WTC11 (cell line): ENCODE measurements at regions not wholly inside any gene's neighbourhood (a gene's known extent, or its start where the extent isn't known, plus 50 kb on each side); places are given as distances from the start of the nearest gene placed in this dataset.

Experiments
- CTCF ChIP-seq: fragments of 200-600 bp; IDR thresholded peaks from 2 replicates; pipeline ENCODE4 v1.8.0; 2022; ENCODE audit warnings: antibody characterized with exemption
- ETV6 ChIP-seq: sonication (generic); formaldehyde crosslinking; IDR thresholded peaks from 2 replicates; pipeline ENCODE4 v1.8.1; 2022; ENCODE audit warnings: mild to moderate bottlenecking, missing genetic modification reagents
- FOXP1 ChIP-seq: sonication (generic); formaldehyde crosslinking; IDR thresholded peaks from 2 replicates; pipeline ENCODE4 v1.8.0; 2022; ENCODE audit warnings: missing genetic modification reagents, mild to moderate bottlenecking, moderate library complexity, borderline replicate concordance
- HMGXB4 ChIP-seq: sonication (generic); formaldehyde crosslinking; IDR thresholded peaks from 2 replicates; pipeline ENCODE4 v1.8.1; 2023; ENCODE audit warnings: mild to moderate bottlenecking, moderate library complexity, missing genetic modification reagents
- JUN ChIP-seq: sonication (generic); formaldehyde crosslinking; IDR thresholded peaks from 2 replicates; pipeline ENCODE4 v1.8.0; 2023; ENCODE audit warnings: mild to moderate bottlenecking, missing genetic modification reagents
- MLX ChIP-seq: sonication (generic); formaldehyde crosslinking; IDR thresholded peaks from 2 replicates; pipeline ENCODE4 v1.8.1; 2023; ENCODE audit warnings: mild to moderate bottlenecking, missing genetic modification reagents, moderate library complexity
- NR2C2 ChIP-seq: sonication (generic); formaldehyde crosslinking; IDR thresholded peaks from 2 replicates; pipeline ENCODE4 v1.8.0; 2022; ENCODE audit warnings: mild to moderate bottlenecking, missing genetic modification reagents
- TCF7 ChIP-seq: sonication (generic); formaldehyde crosslinking; IDR thresholded peaks from 2 replicates; pipeline ENCODE4 v1.8.0; 2022; ENCODE audit warnings: mild to moderate bottlenecking, low read depth, missing genetic modification reagents, moderate library complexity
- TP53 ChIP-seq: sonication (generic); formaldehyde crosslinking; IDR thresholded peaks from 2 replicates; pipeline ENCODE4 v1.8.1; 2023; ENCODE audit warnings: mild to moderate bottlenecking, missing genetic modification reagents
- USF2 ChIP-seq: sonication (generic); formaldehyde crosslinking; IDR thresholded peaks from 2 replicates; pipeline ENCODE4 v1.8.1; 2023; ENCODE audit warnings: mild to moderate bottlenecking, missing genetic modification reagents, moderate library complexity
- TF ChIP-seq, protein P1 (sequence below): sonication (generic); formaldehyde crosslinking; IDR thresholded peaks from 2 replicates; pipeline ENCODE4 v1.8.0; 2023; ENCODE audit warnings: missing genetic modification reagents, mild to moderate bottlenecking, borderline replicate concordance
- TF ChIP-seq, protein P2 (sequence below): fragments of 250-450 bp; sonication (Bioruptor Pico); IDR thresholded peaks from 2 replicates; pipeline ENCODE4 v1.9.0; 2021; ENCODE audit warnings: mild to moderate bottlenecking, borderline replicate concordance

DNA sequence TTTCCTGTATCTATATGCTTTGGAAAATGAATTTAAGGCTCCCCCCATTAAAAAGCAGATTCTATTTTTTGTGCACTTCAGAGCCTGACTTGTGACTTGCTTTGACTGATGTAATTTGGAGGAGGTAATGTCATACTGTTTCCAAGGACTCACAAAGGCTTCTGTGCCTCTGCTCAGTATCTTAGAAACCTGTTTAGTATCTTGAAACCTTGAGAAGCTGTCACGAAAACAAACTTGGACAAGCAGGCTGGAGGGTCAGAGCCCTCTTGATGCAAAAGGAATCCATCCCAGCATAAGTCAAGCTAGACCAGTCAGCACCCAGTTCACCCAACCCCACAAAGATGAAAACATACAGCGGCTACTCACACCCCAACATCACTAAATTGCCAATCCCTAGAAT is 560.0 kb upstream of the PCDH7 start:
- TF ChIP-seq, protein P1, sequence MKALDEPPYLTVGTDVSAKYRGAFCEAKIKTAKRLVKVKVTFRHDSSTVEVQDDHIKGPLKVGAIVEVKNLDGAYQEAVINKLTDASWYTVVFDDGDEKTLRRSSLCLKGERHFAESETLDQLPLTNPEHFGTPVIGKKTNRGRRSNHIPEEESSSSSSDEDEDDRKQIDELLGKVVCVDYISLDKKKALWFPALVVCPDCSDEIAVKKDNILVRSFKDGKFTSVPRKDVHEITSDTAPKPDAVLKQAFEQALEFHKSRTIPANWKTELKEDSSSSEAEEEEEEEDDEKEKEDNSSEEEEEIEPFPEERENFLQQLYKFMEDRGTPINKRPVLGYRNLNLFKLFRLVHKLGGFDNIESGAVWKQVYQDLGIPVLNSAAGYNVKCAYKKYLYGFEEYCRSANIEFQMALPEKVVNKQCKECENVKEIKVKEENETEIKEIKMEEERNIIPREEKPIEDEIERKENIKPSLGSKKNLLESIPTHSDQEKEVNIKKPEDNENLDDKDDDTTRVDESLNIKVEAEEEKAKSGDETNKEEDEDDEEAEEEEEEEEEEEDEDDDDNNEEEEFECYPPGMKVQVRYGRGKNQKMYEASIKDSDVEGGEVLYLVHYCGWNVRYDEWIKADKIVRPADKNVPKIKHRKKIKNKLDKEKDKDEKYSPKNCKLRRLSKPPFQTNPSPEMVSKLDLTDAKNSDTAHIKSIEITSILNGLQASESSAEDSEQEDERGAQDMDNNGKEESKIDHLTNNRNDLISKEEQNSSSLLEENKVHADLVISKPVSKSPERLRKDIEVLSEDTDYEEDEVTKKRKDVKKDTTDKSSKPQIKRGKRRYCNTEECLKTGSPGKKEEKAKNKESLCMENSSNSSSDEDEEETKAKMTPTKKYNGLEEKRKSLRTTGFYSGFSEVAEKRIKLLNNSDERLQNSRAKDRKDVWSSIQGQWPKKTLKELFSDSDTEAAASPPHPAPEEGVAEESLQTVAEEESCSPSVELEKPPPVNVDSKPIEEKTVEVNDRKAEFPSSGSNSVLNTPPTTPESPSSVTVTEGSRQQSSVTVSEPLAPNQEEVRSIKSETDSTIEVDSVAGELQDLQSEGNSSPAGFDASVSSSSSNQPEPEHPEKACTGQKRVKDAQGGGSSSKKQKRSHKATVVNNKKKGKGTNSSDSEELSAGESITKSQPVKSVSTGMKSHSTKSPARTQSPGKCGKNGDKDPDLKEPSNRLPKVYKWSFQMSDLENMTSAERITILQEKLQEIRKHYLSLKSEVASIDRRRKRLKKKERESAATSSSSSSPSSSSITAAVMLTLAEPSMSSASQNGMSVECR (CRISPR knock-in tag), result no peak
- TF ChIP-seq CTCF (no peak), TP53 (CRISPR knock-in tag) (no peak), JUN (CRISPR knock-in tag) (no peak), ETV6 (CRISPR knock-in tag) (no peak), TCF7 (CRISPR knock-in tag) (no peak), MLX (CRISPR knock-in tag) (no peak), NR2C2 (CRISPR knock-in tag) (no peak), FOXP1 (CRISPR knock-in tag) (no peak), USF2 (CRISPR knock-in tag) (no peak), HMGXB4 (CRISPR knock-in tag) (no peak)
- TF ChIP-seq, protein P2, sequence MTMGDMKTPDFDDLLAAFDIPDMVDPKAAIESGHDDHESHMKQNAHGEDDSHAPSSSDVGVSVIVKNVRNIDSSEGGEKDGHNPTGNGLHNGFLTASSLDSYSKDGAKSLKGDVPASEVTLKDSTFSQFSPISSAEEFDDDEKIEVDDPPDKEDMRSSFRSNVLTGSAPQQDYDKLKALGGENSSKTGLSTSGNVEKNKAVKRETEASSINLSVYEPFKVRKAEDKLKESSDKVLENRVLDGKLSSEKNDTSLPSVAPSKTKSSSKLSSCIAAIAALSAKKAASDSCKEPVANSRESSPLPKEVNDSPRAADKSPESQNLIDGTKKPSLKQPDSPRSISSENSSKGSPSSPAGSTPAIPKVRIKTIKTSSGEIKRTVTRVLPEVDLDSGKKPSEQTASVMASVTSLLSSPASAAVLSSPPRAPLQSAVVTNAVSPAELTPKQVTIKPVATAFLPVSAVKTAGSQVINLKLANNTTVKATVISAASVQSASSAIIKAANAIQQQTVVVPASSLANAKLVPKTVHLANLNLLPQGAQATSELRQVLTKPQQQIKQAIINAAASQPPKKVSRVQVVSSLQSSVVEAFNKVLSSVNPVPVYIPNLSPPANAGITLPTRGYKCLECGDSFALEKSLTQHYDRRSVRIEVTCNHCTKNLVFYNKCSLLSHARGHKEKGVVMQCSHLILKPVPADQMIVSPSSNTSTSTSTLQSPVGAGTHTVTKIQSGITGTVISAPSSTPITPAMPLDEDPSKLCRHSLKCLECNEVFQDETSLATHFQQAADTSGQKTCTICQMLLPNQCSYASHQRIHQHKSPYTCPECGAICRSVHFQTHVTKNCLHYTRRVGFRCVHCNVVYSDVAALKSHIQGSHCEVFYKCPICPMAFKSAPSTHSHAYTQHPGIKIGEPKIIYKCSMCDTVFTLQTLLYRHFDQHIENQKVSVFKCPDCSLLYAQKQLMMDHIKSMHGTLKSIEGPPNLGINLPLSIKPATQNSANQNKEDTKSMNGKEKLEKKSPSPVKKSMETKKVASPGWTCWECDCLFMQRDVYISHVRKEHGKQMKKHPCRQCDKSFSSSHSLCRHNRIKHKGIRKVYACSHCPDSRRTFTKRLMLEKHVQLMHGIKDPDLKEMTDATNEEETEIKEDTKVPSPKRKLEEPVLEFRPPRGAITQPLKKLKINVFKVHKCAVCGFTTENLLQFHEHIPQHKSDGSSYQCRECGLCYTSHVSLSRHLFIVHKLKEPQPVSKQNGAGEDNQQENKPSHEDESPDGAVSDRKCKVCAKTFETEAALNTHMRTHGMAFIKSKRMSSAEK (CRISPR knock-in tag), result no peak
